ENCODE measurements at regions not wholly inside any gene's neighbourhood (a gene's known extent, or its start where the extent isn't known, plus 50 kb on each side); places are given as distances from the start of the nearest gene placed in this dataset.

GRCh38 chr4:71958978-71959377 lies 72.8 kb upstream of the NPFFR2 start:
- Histone ChIP-seq H3K9ac (ENCODE audit: low read length) (no peak overlapping the region), H3K4me2 (ENCODE audit: low read length) (no peak overlapping the region), H3K9me3 (ENCODE audit: low read length) (no peaks in the 10 kb centered on the region), H3K27me3 (ENCODE audit: low read length) (no peaks in the 10 kb centered on the region), H2AFZ (ENCODE audit: low read length) (no peak overlapping the region), H3K4me1 (ENCODE audit: insufficient read depth, low read length) (no peaks in the 10 kb centered on the region), H3K9me2 (replicated peaks; ENCODE audit: low read length) (no peaks in the 10 kb centered on the region), H3K79me2 (ENCODE audit: low read length) (no peaks in the 10 kb centered on the region), H3F3A (ENCODE audit: low read length, unreplicated experiment) (no peaks in the 10 kb centered on the region), H3K36me3 (ENCODE audit: low read depth, low read length) (no peaks in the 10 kb centered on the region), H3K27ac (ENCODE audit: low read length) (no peak overlapping the region), H3K4me3 (ENCODE audit: low read length) (no peak overlapping the region), H4K20me1 (ENCODE audit: low read length) (no peaks in the 10 kb centered on the region)
- ATAC-seq (no peak), DNase-seq (no peak)
- BruUV-seq (replicated peaks): no TSS peak
- CTCF ChIA-PET: no interaction called here
- POLR2A ChIA-PET (ENCODE audit: unreplicated experiment): no interaction called here
- intact Hi-C loops (cut with micrococcal nuclease): no loop called here
- TF ChIP-seq EZH2phosphoT487 (IDR thresholded peaks at IDR 0.05; ENCODE audit: borderline replicate concordance, low read length) (no peak), EZH2 (IDR thresholded peaks at IDR 0.05; ENCODE audit: low read length, unreplicated experiment) (no peak), CTCF (conservative IDR thresholded peaks at IDR 0.05; ENCODE audit: low read depth, low read length) (no peak)

GRCh38 chr4:71962622-71963264 lies 69.1 kb upstream of the NPFFR2 start:
- H3K4me2 ChIP-seq (ENCODE audit: low read length): no peak overlapping the region
- no peaks in the 10 kb centered on the region for H3K9me2 ChIP-seq (replicated peaks; ENCODE audit: low read length)
- intact Hi-C loops (cut with micrococcal nuclease): no loop called here
- no peaks in the 10 kb centered on the region for H3K79me2 ChIP-seq (ENCODE audit: low read length)
- DNase-seq (no peak), ATAC-seq (no peak)
- H3F3A ChIP-seq (ENCODE audit: low read length, unreplicated experiment): no peaks in the 10 kb centered on the region
- BruUV-seq (replicated peaks): no TSS peak
- CTCF ChIA-PET: no interaction called here
- H2AFZ ChIP-seq (ENCODE audit: low read length): no peak overlapping the region
- no peaks in the 10 kb centered on the region for H3K4me1 ChIP-seq (ENCODE audit: insufficient read depth, low read length)
- H3K27me3 ChIP-seq (ENCODE audit: low read length): no peaks in the 10 kb centered on the region
- POLR2A ChIA-PET (ENCODE audit: unreplicated experiment): no interaction called here
- no peaks in the 10 kb centered on the region for H3K36me3 ChIP-seq (ENCODE audit: low read depth, low read length)
- no peak overlapping the region for H3K9ac ChIP-seq (ENCODE audit: low read length)
- H4K20me1 ChIP-seq (ENCODE audit: low read length): no peaks in the 10 kb centered on the region
- no peak for TF ChIP-seq EZH2 (IDR thresholded peaks at IDR 0.05; ENCODE audit: low read length, unreplicated experiment)
- no peak overlapping the region for H3K27ac ChIP-seq (ENCODE audit: low read length)
- no peak overlapping the region for H3K4me3 ChIP-seq (ENCODE audit: low read length)
- H3K9me3 ChIP-seq (ENCODE audit: low read length): no peaks in the 10 kb centered on the region

GRCh38 chr4:71974681-71975080 lies 57.1 kb upstream of the NPFFR2 start:
- TF ChIP-seq EZH2 (IDR thresholded peaks at IDR 0.05; ENCODE audit: low read length, unreplicated experiment): no peak
- TF ChIP-seq EZH2phosphoT487 (IDR thresholded peaks at IDR 0.05; ENCODE audit: borderline replicate concordance, low read length): no peak
- intact Hi-C loops (cut with micrococcal nuclease): no loop called here
- H2AFZ ChIP-seq (ENCODE audit: low read length): no peak overlapping the region
- no peaks in the 10 kb centered on the region for H3K4me1 ChIP-seq (ENCODE audit: insufficient read depth, low read length)
- no peak overlapping the region for H3K4me2 ChIP-seq (ENCODE audit: low read length)
- no peaks in the 10 kb centered on the region for H3K27me3 ChIP-seq (ENCODE audit: low read length)
- no peaks in the 10 kb centered on the region for H3K9me3 ChIP-seq (ENCODE audit: low read length)
- no peak overlapping the region for H3K27ac ChIP-seq (ENCODE audit: low read length)
- ChIA-PET CTCF (no interaction called here), POLR2A (ENCODE audit: unreplicated experiment) (no interaction called here)
- no peaks in the 10 kb centered on the region for H3F3A ChIP-seq (ENCODE audit: low read length, unreplicated experiment)
- H3K79me2 ChIP-seq (ENCODE audit: low read length): no peaks in the 10 kb centered on the region
- H3K9ac ChIP-seq (ENCODE audit: low read length): no peak overlapping the region
- ATAC-seq (no peak), DNase-seq (peak; percentile 41)
- no TSS peak for BruUV-seq (replicated peaks)
- no peaks in the 10 kb centered on the region for H3K9me2 ChIP-seq (replicated peaks; ENCODE audit: low read length)
- H3K4me3 ChIP-seq (ENCODE audit: low read length): no peak overlapping the region
- no peaks in the 10 kb centered on the region for H3K36me3 ChIP-seq (ENCODE audit: low read depth, low read length)
- H4K20me1 ChIP-seq (ENCODE audit: low read length): no peaks in the 10 kb centered on the region

- ATAC-seq (no peak), DNase-seq (no peak)
- no peak overlapping the region for H3K4me3 ChIP-seq (ENCODE audit: low read length)
- ChIA-PET CTCF (no interaction called here), POLR2A (ENCODE audit: unreplicated experiment) (interaction anchor here (0.7 kb wide), 1 partner anchor 45 kb away, joined by 3 read pairs; no protein-coding TSS in a partner anchor)
- no peaks in the 10 kb centered on the region for H3K79me2 ChIP-seq (ENCODE audit: low read length)
- TF ChIP-seq EZH2phosphoT487 (IDR thresholded peaks at IDR 0.05; ENCODE audit: borderline replicate concordance, low read length): no peak
- TF ChIP-seq CTCF (conservative IDR thresholded peaks at IDR 0.05; ENCODE audit: low read depth, low read length): no peak
- TF ChIP-seq EZH2 (IDR thresholded peaks at IDR 0.05; ENCODE audit: low read length, unreplicated experiment): no peak
- H3K9me3 ChIP-seq (ENCODE audit: low read length): no peaks in the 10 kb centered on the region
- no TSS peak for BruUV-seq (replicated peaks)
- no peaks in the 10 kb centered on the region for H3K4me1 ChIP-seq (ENCODE audit: insufficient read depth, low read length)
- H4K20me1 ChIP-seq (ENCODE audit: low read length): no peaks in the 10 kb centered on the region
- H3K4me2 ChIP-seq (ENCODE audit: low read length): no peak overlapping the region
- no peaks in the 10 kb centered on the region for H3F3A ChIP-seq (ENCODE audit: low read length, unreplicated experiment)
- intact Hi-C loops (cut with micrococcal nuclease): no loop called here
- H3K9ac ChIP-seq (ENCODE audit: low read length): no peak overlapping the region
- H3K27ac ChIP-seq (ENCODE audit: low read length): no peak overlapping the region
- no peaks in the 10 kb centered on the region for H3K9me2 ChIP-seq (replicated peaks; ENCODE audit: low read length)
- H2AFZ ChIP-seq (ENCODE audit: low read length): no peak overlapping the region
- H3K36me3 ChIP-seq (ENCODE audit: low read depth, low read length): no peaks in the 10 kb centered on the region
- H3K27me3 ChIP-seq (ENCODE audit: low read length): no peaks in the 10 kb centered on the region
Measured at GRCh38 chr4:71976523-71976922, 55.3 kb upstream of the NPFFR2 start.
